ENCODE measurements at regions not wholly inside any gene's neighbourhood (a gene's known extent, or its start where the extent isn't known, plus 50 kb on each side); places are given as distances from the start of the nearest gene placed in this dataset.
"Not testable (repeated sequence)": the region's sequence is repeated elsewhere in the genome, so short reads cannot be mapped to it uniquely, and the experiment has no call there.

- TF ChIP-seq CTCF, POLR2A (IDR thresholded peaks at IDR 0.05): not testable (repeated sequence)
Observed at GRCh38 chr16:29104600-29104999, 119.7 kb downstream of the LAT start.

All from testis (tissue), 2 donors.